Endothelial cell of umbilical vein (primary cell): ENCODE measurements at regions not wholly inside any gene's neighbourhood (a gene's known extent, or its start where the extent isn't known, plus 50 kb on each side); places are given as distances from the start of the nearest gene placed in this dataset.

Experiments
- BruUV-seq: library from RNA; stranded (reverse); fragments of 400-500 nt; replicated peaks from 2 replicates; lab custom pipeline; 2021; lab: Mats Ljungman, UMichigan
- CTCF ChIA-PET: fragments of 300-600, 350-600 bp; sonication (Branson Sonifier 250); formaldehyde crosslinking; loops from one replicate; lab custom pipeline; 2021; ENCODE audit warnings: antibody characterized with exemption, inconsistent platforms; lab: Charles Lee
- POLR2A ChIA-PET: fragments of 300-600, 350-600 bp; sonication (Branson Sonifier 250); formaldehyde crosslinking; loops from one replicate; lab custom pipeline; 2021; ENCODE audit warnings: antibody characterized with exemption, inconsistent platforms; lab: Charles Lee
- DNase-seq: peaks from one replicate; pipeline ENCODE4 v3.0.0-alpha.2; 2011; ENCODE audit warnings: low read depth, low spot score
- FAIRE-seq: peaks from 2 replicates; lab custom pipeline; 2011; peaks lifted over from hg19 to GRCh38; lab: Jason Lieb, UNC
- H2AFZ ChIP-seq: 2 replicates; pipeline ENCODE4 v1.6.0; 2012; ENCODE audit warnings: low read depth, low read length, control low read depth, inconsistent platforms
- H3K27ac ChIP-seq: 2 replicates; pipeline ENCODE4 v1.5.1; 2011; ENCODE audit warnings: low read depth, mild to moderate bottlenecking, control low read depth, low read length, moderate library complexity; ENCODE audit not compliant: insufficient read depth
- H3K27me3 ChIP-seq, 2 experiments: 2 replicates each; pipeline versions ENCODE4 v1.6.0 to v1.6.1; 2011; ENCODE audit warnings: low read length in 2 of 2, mixed read lengths in 1 of 2; ENCODE audit not compliant: control insufficient read depth in 2 of 2, insufficient read depth in 2 of 2
- H3K36me3 ChIP-seq, 2 experiments: 2 replicates in 1 of 2; 3 replicates in 1 of 2; pipeline ENCODE4 v1.5.1; 2011; ENCODE audit warnings: low read length in 2 of 2, mild to moderate bottlenecking in 1 of 2, moderate library complexity in 1 of 2; ENCODE audit not compliant: control insufficient read depth in 2 of 2, insufficient read depth in 2 of 2; ENCODE audit errors: extremely low read depth in 1 of 2
- H3K4me1 ChIP-seq: 3 replicates; pipeline ENCODE4 v1.5.1; 2011; ENCODE audit warnings: mild to moderate bottlenecking, low read length; ENCODE audit not compliant: control insufficient read depth, insufficient read depth; ENCODE audit errors: extremely low read depth
- H3K4me2 ChIP-seq: 2 replicates; pipeline ENCODE4 v1.6.1; 2011; ENCODE audit warnings: low read length, control low read depth, mixed read lengths; ENCODE audit not compliant: insufficient read depth
- H3K4me3 ChIP-seq, 3 experiments: fragments of 200-600 bp in 1 of 3; sonication (generic), shearing (Covaris generic) in 1 of 3; replicated peaks in 1 of 3; 2 replicates each; pipeline ENCODE4 v1.5.1; 2011 to 2016; ENCODE audit warnings: control low read depth in 3 of 3, low read length in 3 of 3, mild to moderate bottlenecking in 2 of 3, inconsistent platforms in 1 of 3, low read depth in 1 of 3, moderate library complexity in 1 of 3; ENCODE audit not compliant: insufficient read depth in 1 of 3
- H3K79me2 ChIP-seq: 2 replicates; pipeline ENCODE4 v1.6.0; 2012; ENCODE audit warnings: low read length, inconsistent platforms; ENCODE audit not compliant: control insufficient read depth, insufficient read depth
- H3K9ac ChIP-seq: replicated peaks from 2 replicates; pipeline ENCODE3; 2011; ENCODE audit warnings: low read length, control low read depth; ENCODE audit not compliant: insufficient read depth; ENCODE audit errors: extremely low read depth
- H3K9me1 ChIP-seq: replicated peaks from 3 replicates; pipeline ENCODE4 v1.6.0; 2011; ENCODE audit warnings: mild to moderate bottlenecking, low read length; ENCODE audit not compliant: control insufficient read depth, insufficient read depth; ENCODE audit errors: extremely low read depth
- H3K9me3 ChIP-seq: replicated peaks from 2 replicates; pipeline ENCODE4 v1.5.1; 2012; ENCODE audit warnings: low read length, inconsistent platforms; ENCODE audit not compliant: control insufficient read depth, insufficient read depth
- H4K20me1 ChIP-seq: replicated peaks from 2 replicates; pipeline ENCODE3; 2011; ENCODE audit warnings: mild to moderate bottlenecking, low read length; ENCODE audit not compliant: control insufficient read depth, insufficient read depth; ENCODE audit errors: extremely low read depth
- CTCF ChIP-seq, 2 donors: IDR thresholded peaks; 1 replicate in 1 of 2; 2 replicates in 1 of 2; pipeline ENCODE4 v1.5.1; 2011; ENCODE audit warnings: low read length in 2 of 2, mild to moderate bottlenecking in 2 of 2, moderate library complexity in 2 of 2, control low read depth in 1 of 2, inconsistent platforms in 1 of 2, low read depth in 1 of 2; ENCODE audit not compliant: insufficient read depth in 1 of 2; ENCODE audit errors: extremely low read depth in 1 of 2
- EZH2 ChIP-seq: IDR thresholded peaks from 2 replicates; pipeline ENCODE4 v1.6.1; 2012; ENCODE audit warnings: borderline replicate concordance, low read depth, mild to moderate bottlenecking, moderate library complexity, low read length, inconsistent platforms; ENCODE audit not compliant: severe bottlenecking
- FOS ChIP-seq: IDR thresholded peaks from 2 replicates; pipeline ENCODE4 v1.6.1; 2011; ENCODE audit warnings: mild to moderate bottlenecking, low read length, moderate library complexity, borderline replicate concordance; ENCODE audit not compliant: insufficient read depth
- GATA2 ChIP-seq: IDR thresholded peaks from 2 replicates; pipeline ENCODE4 v1.7.0; 2011; ENCODE audit warnings: low read depth, mild to moderate bottlenecking, moderate library complexity, mixed read lengths, low read length; ENCODE audit not compliant: insufficient read length, insufficient read depth
- JUN ChIP-seq: IDR thresholded peaks from 2 replicates; pipeline ENCODE4 v1.6.1; 2011; ENCODE audit warnings: borderline replicate concordance, low read depth; ENCODE audit not compliant: insufficient read length, insufficient read depth
- MAX ChIP-seq: IDR thresholded peaks from 2 replicates; pipeline ENCODE4 v1.6.1; 2011; ENCODE audit not compliant: insufficient read depth, insufficient read length
- MYC ChIP-seq: IDR thresholded peaks from one replicate; pipeline ENCODE4 v1.6.1; 2011; ENCODE audit warnings: mild to moderate bottlenecking, low read depth, low read length
- POLR2A ChIP-seq: IDR thresholded peaks from 2 replicates; pipeline ENCODE4 v1.6.1; 2012; ENCODE audit warnings: low read depth, mild to moderate bottlenecking, control low read depth, low read length
- POLR2AphosphoS5 ChIP-seq: IDR thresholded peaks from 2 replicates; pipeline ENCODE4 v1.6.1; 2012; ENCODE audit warnings: low read depth, mild to moderate bottlenecking, control low read depth, low read length, moderate library complexity; ENCODE audit not compliant: insufficient read depth
- dilution Hi-C: fragments of 300-500 bp; cut with MboI; formaldehyde crosslinking; loops from one replicate; pipeline ENCODE4 v1.15.0; 2019; ENCODE audit warnings: low sequenced_read_pairs; ENCODE audit not compliant: extremely low pct_ligation_motif_present
- intact Hi-C: fragments of 100-400 bp; cut with micrococcal nuclease; formaldehyde crosslinking; loops from one replicate; pipeline ENCODE4 v1.10.0; 2022

DNA sequence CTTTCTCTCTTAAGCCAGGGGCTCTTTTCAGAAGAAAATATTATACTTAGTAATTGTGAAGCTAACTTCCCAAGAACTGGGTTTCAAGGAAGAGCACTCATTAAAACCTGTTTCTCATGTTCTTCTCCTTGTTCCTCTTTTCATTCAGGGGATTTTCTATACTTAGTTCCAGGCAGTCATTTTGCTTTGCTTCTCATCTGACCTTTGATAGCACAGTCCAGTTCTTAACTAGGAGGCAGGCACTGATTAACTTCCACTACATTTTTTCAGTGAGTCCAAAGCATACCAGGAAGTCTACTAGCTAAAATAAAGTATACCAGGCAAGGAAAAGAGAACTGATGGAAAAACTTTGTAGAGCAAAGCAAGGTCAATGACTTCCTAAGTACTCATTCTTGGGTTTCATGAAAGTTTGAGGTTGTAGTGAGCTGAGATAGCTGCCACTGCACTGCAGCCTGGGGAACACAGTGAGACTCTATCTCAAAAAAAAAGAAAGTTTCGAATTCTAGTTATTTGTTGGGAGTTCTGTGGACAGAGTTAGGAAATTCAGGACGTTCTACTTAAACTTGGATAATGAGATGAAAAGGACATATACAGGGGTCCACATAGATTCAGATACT is 190.1 kb upstream of the HS3ST1 start:
- Histone ChIP-seq H3K4me1 (peaks cover 10% of the 10 kb centered on the region), H4K20me1 (no peaks in the 10 kb centered on the region), H3K4me3 (no peak overlapping the region), H3K79me2 (no peaks in the 10 kb centered on the region), H3K9ac (no peak overlapping the region), H3K4me2 (no peak overlapping the region), H3K36me3 (no peaks in the 10 kb centered on the region), H3K27me3 (no peaks in the 10 kb centered on the region), H3K27ac (no peak overlapping the region), H3K9me1 (no peaks in the 10 kb centered on the region), H3K9me3 (no peaks in the 10 kb centered on the region), H2AFZ (no peak overlapping the region)
- no TSS peak for BruUV-seq
- FAIRE-seq (no peak), DNase-seq (no peak)
- dilution Hi-C loops (no loop called here), intact Hi-C loops (no loop called here)
- TF ChIP-seq MYC, result no peak
- TF ChIP-seq GATA2, result no peak
- no peak for TF ChIP-seq EZH2
- TF ChIP-seq JUN, result no peak
- no peak for TF ChIP-seq FOS
- TF ChIP-seq POLR2A, result no peak
- no peak for TF ChIP-seq CTCF (IDR thresholded peaks at IDR 0.05; ENCODE audit: extremely low read depth in 1 of 2, insufficient read depth in 1 of 2, low read depth in 1 of 2, low read length in 2 of 2)
- no peak for TF ChIP-seq MAX
- no peak for TF ChIP-seq POLR2AphosphoS5
- ChIA-PET CTCF (interaction anchor here (1.5 kb wide), 1 partner anchor 107 kb away, joined by 4 read pairs; no protein-coding TSS in a partner anchor), POLR2A (no interaction called here)
